IPS DF 6.9 (cell line): ENCODE measurements at regions not wholly inside any gene's neighbourhood (a gene's known extent, or its start where the extent isn't known, plus 50 kb on each side); places are given as distances from the start of the nearest gene placed in this dataset.

Experiments used
- DNase-seq: peaks from one replicate; pipeline ENCODE4 v3.0.0-alpha.2; 2013; ENCODE audit warnings: low read depth, low spot score
- H3K27ac ChIP-seq: one replicate; pipeline ENCODE4 v1.5.1; 2013; ENCODE audit warnings: low read length, control low read depth
- H3K27me3 ChIP-seq: 2 replicates; pipeline ENCODE4 v1.6.1; 2013; ENCODE audit warnings: mild to moderate bottlenecking, low read length; ENCODE audit not compliant: control insufficient read depth, insufficient read depth
- H3K36me3 ChIP-seq: 2 replicates; pipeline ENCODE4 v1.6.1; 2013; ENCODE audit warnings: low read length; ENCODE audit not compliant: control insufficient read depth, insufficient read depth
- H3K4me1 ChIP-seq: 2 replicates; pipeline ENCODE4 v1.6.1; 2013; ENCODE audit warnings: low read length; ENCODE audit not compliant: control insufficient read depth, insufficient read depth
- H3K4me3 ChIP-seq: 2 replicates; pipeline ENCODE4 v1.5.1; 2013; ENCODE audit warnings: mild to moderate bottlenecking, low read length
- H3K9me3 ChIP-seq: 2 replicates; pipeline ENCODE4 v1.6.1; 2013; ENCODE audit warnings: low read length, inconsistent platforms; ENCODE audit not compliant: control insufficient read depth, insufficient read depth
- whole genome bisulfite sequencing: extraction: QIAGEN DNeasy Blood & Tissue Kit; methylation state at CpG from one replicate; pipeline ENCODE4 v1.1.7; 2013; ENCODE audit warnings: mixed read lengths, missing lambda C conversion rate; ENCODE audit not compliant: insufficient read length, insufficient coverage; 5-methylcytosine and 5-hydroxymethylcytosine counted together

GRCh38 chr14:86027990-86028389 lies 498.0 kb downstream of the FLRT2 start:
- no peaks in the 10 kb centered on the region for H3K27me3 ChIP-seq
- WGBS: no CpG with 5 or more reads among the region's 1 CpG
- no peaks in the 10 kb centered on the region; the same call in 1 of the 2 replicates for H3K4me1 ChIP-seq

GRCh38 chr14:86027144-86027543 lies 497.2 kb downstream of the FLRT2 start:
- H3K27ac ChIP-seq: no peak overlapping the region
- H3K27me3 ChIP-seq: no peaks in the 10 kb centered on the region
- no peak for DNase-seq
- no peak overlapping the region for H3K4me3 ChIP-seq
- H3K4me1 ChIP-seq: no peaks in the 10 kb centered on the region
- no peaks in the 10 kb centered on the region for H3K36me3 ChIP-seq
- no peaks in the 10 kb centered on the region for H3K9me3 ChIP-seq

More at GRCh38 chr14:86027990-86028389, 498.0 kb downstream of the FLRT2 start:
- H3K9me3 ChIP-seq: no peaks in the 10 kb centered on the region
- no peaks in the 10 kb centered on the region for H3K36me3 ChIP-seq
- H3K27ac ChIP-seq: no peak overlapping the region
- DNase-seq: no peak
- H3K4me3 ChIP-seq: no peak overlapping the region

- Histone ChIP-seq H3K27me3 (no peaks in the 10 kb centered on the region), H3K36me3 (no peaks in the 10 kb centered on the region), H3K9me3 (no peaks in the 10 kb centered on the region), H3K4me1 (no peaks in the 10 kb centered on the region), H3K27ac (no peak overlapping the region), H3K4me3 (no peak overlapping the region)
- no peak for DNase-seq
- WGBS: no CpG with 5 or more reads among the region's 3 CpGs
Measured at GRCh38 chr14:86022031-86022629, 492.2 kb downstream of the FLRT2 start.

- no peak for DNase-seq
- Histone ChIP-seq H3K27ac (no peak overlapping the region), H3K9me3 (no peaks in the 10 kb centered on the region), H3K27me3 (no peaks in the 10 kb centered on the region), H3K4me3 (no peak overlapping the region), H3K4me1 (no peaks in the 10 kb centered on the region), H3K36me3 (no peaks in the 10 kb centered on the region)
Measured at GRCh38 chr14:86020841-86021240, 490.9 kb downstream of the FLRT2 start.

GRCh38 chr14:86015941-86016340 lies 486.0 kb downstream of the FLRT2 start:
- Histone ChIP-seq H3K27ac (no peak overlapping the region), H3K4me3 (no peak overlapping the region), H3K4me1 (no peaks in the 10 kb centered on the region), H3K9me3 (no peaks in the 10 kb centered on the region), H3K36me3 (no peaks in the 10 kb centered on the region), H3K27me3 (no peaks in the 10 kb centered on the region)
- WGBS: no CpG with 5 or more reads among the region's 1 CpG
- no peak for DNase-seq

GRCh38 chr14:86015511-86015910 lies 485.6 kb downstream of the FLRT2 start:
- Histone ChIP-seq H3K9me3 (no peaks in the 10 kb centered on the region), H3K27ac (no peak overlapping the region), H3K4me3 (no peak overlapping the region), H3K27me3 (no peaks in the 10 kb centered on the region), H3K36me3 (no peaks in the 10 kb centered on the region), H3K4me1 (no peaks in the 10 kb centered on the region)
- DNase-seq: no peak
- WGBS: no CpG with 5 or more reads among the region's 1 CpG

- H3K36me3 ChIP-seq: no peaks in the 10 kb centered on the region
- no CpG with 5 or more reads among the region's 3 CpGs for WGBS
- H3K4me3 ChIP-seq: no peak overlapping the region
- no peak overlapping the region for H3K27ac ChIP-seq
- no peaks in the 10 kb centered on the region for H3K27me3 ChIP-seq
- DNase-seq: no peak
- H3K4me1 ChIP-seq: no peaks in the 10 kb centered on the region
- no peaks in the 10 kb centered on the region for H3K9me3 ChIP-seq
Measured at GRCh38 chr14:86013641-86014040, 483.7 kb downstream of the FLRT2 start.

- no peaks in the 10 kb centered on the region for H3K9me3 ChIP-seq
- H3K27ac ChIP-seq: no peak overlapping the region
- H3K27me3 ChIP-seq: no peaks in the 10 kb centered on the region
- no peak for DNase-seq
- WGBS: no CpG with 5 or more reads among the region's 1 CpG
- no peaks in the 10 kb centered on the region for H3K36me3 ChIP-seq
- no peak overlapping the region for H3K4me3 ChIP-seq
- no peaks in the 10 kb centered on the region for H3K4me1 ChIP-seq
Measured at GRCh38 chr14:86012461-86012860, 482.5 kb downstream of the FLRT2 start.

- no peak overlapping the region for H3K27ac ChIP-seq
- H3K4me1 ChIP-seq: no peaks in the 10 kb centered on the region
- H3K9me3 ChIP-seq: no peaks in the 10 kb centered on the region
- no peaks in the 10 kb centered on the region for H3K36me3 ChIP-seq
- no peak overlapping the region for H3K4me3 ChIP-seq
- H3K27me3 ChIP-seq: no peaks in the 10 kb centered on the region
- WGBS: no CpG with 5 or more reads among the region's 3 CpGs
- DNase-seq: no peak
Measured at GRCh38 chr14:86003998-86004397, 474.1 kb downstream of the FLRT2 start.

- H3K36me3 ChIP-seq: no peaks in the 10 kb centered on the region
- no peak overlapping the region for H3K27ac ChIP-seq
- H3K4me1 ChIP-seq: no peaks in the 10 kb centered on the region
- no peak for DNase-seq
- H3K9me3 ChIP-seq: no peaks in the 10 kb centered on the region
- no peaks in the 10 kb centered on the region for H3K27me3 ChIP-seq
- H3K4me3 ChIP-seq: no peak overlapping the region
Measured at GRCh38 chr14:85996551-85996950, 466.6 kb downstream of the FLRT2 start.

- H3K36me3 ChIP-seq: no peaks in the 10 kb centered on the region
- DNase-seq: no peak
- no peak overlapping the region for H3K4me3 ChIP-seq
- no peaks in the 10 kb centered on the region for H3K4me1 ChIP-seq
- H3K27me3 ChIP-seq: no peaks in the 10 kb centered on the region
- WGBS: no CpG with 5 or more reads among the region's 4 CpGs
- H3K27ac ChIP-seq: no peak overlapping the region
- no peaks in the 10 kb centered on the region for H3K9me3 ChIP-seq
Measured at GRCh38 chr14:85991156-85991555, 461.2 kb downstream of the FLRT2 start.
